GM21737 (cell line): ENCODE measurements at regions not wholly inside any gene's neighbourhood (a gene's known extent, or its start where the extent isn't known, plus 50 kb on each side); places are given as distances from the start of the nearest gene placed in this dataset.

ENCODE experiments used
- ATAC-seq: cut with Tn5 transposase; IDR thresholded peaks from one replicate; pipeline ENCODE4 v1.9.1; 2021; ENCODE audit warnings: mild to moderate bottlenecking, moderate library complexity; ENCODE audit not compliant: unreplicated experiment

DNA sequence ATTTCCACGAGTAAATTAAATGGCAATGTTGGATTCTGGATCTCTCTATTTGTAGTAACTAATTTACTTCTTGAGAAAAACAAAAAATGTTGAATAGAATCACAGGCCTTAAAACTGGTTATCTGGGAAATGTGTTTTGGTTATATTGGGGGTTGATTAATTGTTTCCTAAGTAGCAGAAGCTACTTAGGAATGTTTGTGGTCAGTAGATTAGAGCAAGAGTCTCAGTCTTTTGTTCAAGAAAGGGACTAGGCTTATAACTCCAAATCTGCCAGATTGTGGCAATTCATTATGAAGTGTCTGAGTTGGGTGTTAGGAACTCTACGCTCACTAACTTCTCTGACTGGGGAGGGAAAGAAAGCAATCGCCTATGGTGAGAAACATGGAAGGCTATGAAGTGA, 244.3 kb upstream of the PHYHIPL start:
- no peak for ATAC-seq

DNA sequence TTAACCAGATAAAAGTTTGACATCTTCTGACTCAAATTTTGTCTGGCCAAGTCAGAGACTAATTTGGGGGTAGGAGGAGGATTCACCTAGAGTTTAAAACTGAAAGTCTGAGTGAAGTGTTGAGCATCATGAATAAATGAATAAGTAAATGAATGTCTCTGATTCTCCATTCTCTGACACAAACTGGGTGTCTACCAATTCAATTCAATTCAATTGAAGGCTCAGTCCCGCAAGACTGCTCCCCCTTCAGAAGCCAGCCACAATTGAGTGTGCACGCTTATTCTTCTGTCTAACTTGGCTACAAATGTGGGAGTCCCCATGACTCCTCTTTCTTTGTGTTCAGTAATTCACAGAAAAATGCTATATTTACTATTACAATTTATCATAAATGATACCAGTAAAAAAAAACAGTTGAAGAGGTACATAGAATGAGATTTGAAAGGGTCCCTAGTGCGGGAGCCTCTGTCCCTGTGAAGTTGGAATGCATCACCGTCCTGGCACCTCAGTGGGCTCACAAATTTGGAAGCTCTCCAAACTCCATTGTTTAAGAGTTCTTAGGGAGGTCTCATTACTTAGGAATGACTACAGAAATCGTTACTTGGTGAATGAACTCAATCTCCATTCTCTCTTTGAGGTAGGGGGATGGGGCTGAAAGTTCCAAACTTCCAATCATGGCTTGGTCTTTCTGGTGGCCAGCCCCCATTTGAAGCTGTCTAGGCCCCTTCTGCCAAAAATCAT, 243.7 kb upstream of the PHYHIPL start:
- no peak for ATAC-seq

DNA sequence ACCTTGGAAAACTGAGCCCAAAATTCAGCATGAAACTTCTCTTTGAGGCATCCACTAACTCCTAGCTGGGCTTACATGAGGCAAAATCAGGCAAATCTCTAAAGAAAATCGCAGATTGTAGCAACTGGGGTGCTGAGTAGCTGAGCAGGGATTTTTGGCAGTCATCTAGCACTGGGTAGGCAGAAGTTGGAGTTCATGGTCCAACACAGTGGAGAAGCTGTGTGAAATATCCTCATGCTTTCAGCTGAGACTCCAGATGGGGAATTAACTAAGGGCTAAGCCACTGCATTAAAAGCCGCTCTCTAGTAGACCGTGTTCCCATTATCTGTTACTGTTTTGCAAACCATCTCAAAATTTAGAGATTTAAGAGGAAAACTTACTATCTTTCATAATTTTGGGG, 240.1 kb upstream of the PHYHIPL start:
- no peak for ATAC-seq

DNA sequence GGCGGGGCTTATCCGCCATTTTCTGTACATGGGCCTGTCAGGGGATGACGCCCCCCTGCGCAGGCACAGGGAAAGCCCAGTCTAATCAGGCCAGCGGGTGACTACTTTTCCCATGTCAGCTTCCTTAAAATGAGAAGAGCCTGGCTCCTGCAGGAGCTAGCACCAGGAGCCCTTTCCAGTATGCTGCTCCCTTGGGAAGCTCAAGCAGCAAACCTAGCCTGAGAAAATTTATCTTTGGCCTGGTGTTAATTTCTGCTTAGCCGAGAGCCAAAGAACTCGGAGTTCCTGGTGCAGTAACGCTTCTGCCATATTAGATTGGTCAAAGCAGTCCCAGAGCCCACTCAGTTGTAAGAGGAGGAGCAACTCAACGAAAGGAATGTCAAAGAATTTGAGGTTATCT, 239.0 kb upstream of the PHYHIPL start:
- no peak for ATAC-seq

DNA sequence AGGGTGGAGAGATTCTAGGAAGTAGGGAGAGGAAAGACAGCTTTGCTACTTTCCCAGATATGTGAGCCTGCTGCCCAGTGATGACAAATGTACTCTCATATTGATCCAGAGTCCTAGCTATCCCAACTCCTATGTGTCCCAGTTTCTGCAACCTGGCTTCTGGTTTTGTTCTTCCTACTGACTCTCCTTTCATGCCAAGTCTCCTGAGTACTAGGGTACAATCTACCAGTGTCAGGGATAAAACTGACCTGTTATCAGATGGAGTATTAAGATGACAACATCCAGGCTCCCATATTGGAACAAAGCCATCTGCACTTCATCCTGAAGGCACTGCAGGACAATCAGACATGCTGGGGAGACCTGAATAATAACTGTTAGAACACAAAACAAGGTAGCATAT, 233.7 kb upstream of the PHYHIPL start:
- ATAC-seq: no peak

DNA sequence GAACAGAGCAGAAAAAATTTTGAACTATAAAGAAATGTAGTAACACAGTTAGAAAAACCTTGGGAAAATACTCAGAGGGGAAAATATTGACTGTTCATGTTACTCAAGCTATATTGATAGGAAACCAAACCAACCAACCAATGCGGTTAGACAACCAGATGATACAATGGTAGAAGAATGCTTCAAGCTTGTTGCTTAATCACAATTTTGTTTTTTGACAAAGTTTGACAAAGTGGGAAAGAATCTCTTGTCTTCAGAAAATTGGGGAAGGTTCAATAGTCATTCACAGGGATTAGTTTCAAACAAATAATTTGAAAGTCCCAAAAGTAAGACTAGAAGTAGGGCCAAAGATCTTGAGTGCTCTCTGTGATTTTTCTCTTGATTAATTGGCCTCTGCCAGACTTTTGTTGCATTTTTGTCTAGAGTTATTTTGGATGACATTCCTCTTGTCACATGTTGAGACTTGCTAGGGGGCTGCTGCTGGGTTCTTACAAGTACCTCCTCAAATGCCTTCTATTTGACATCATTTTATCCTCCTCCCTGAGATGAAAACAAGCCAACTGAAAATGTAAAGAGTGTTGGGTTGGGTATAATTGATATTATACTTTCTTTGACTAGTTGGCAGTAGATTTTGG, 233.1 kb upstream of the PHYHIPL start:
- no peak for ATAC-seq

DNA sequence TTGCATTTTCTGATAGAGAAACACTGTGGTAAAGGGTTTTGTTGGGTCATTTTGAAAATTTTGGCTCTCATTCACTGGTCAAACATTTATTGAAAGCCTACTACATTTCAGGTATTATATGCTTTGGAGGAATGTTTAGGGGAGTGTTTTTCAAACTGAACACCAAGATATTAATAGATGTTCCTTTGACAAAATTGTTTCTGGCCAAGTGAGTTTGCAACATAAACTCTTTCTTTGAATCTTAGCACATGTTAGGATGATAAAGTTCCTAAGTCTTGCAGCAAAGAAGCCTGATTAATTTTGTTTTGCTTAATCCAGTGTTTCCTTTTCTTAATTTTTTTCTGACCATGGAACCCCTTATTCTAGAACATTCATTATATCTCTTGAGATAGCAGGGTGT, 232.5 kb upstream of the PHYHIPL start:
- no peak for ATAC-seq

DNA sequence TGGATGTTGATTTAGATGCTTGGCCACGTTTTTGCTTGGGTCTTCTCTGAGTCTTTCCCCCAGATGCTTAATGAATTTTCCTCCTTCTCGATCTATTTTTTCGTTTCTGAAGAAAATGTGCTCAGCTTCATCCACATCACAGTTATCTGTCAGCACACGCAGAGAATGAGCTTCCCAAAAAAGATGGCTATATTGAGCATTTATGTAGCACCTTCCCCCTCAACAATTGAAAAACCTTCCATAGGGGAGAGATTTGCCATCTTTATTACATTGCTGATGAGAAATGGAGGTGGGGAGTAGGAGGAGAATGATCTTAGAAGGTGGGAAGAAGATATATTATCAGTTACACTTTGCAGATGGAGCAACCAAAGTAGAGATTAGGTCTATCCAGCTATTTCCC, 228.1 kb upstream of the PHYHIPL start:
- ATAC-seq: no peak

DNA sequence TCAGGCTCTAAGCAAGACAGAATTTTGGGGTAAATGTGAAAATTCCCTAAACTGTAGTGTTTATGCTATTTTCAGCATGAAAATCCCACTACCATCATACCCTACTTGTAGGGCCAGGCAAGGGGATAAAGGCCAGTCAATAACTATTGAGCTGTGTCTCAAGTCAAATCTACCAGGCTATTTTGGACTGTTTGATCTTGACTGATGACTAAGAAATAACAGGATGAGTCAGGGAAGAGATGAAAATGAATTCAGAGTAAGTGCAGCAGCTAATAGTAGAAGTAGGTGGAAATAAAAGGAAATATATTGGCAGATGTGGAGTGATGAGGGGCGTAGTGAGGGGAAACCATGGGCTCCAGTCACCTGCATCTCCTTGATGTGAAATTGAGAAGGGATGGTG, 225.8 kb upstream of the PHYHIPL start:
- no peak for ATAC-seq

DNA sequence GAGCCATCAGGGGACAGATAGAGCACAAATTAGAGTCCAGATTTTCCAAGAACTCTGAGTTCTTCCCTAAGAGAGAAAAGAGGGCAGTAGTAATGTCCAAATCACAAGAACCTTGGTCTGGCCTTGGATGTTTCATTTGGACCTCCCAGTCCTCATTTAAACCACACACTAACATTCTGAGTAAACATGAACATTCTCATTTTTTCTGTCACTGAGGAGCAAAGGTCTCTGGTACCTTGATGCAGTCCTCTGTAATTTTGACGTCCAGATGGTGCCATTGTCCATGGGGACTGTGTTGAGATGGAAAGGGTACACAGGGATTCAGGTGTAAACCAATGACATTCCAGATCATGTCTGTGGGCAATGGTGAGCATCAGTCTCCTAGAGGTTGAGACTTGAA, 225.4 kb upstream of the PHYHIPL start:
- ATAC-seq: no peak

DNA sequence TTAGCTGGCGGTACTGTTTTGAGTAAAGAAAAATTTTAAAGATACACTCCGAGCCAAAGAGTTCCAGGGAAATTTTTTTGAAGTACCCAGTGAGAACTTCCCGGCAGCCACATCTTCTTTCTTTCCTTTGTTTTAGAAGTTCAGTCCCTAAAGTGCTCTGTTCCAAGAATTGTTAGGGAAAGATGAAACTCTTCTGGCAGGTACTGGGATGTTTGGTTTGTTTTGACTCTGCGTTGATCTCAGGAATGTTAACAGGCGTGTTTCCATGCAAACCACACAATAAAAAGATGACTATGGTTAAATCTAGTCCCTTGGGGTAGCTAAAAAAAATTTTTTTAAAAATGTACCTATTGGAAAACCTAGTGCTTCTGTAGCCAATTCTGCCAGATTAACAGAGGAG, 224.7 kb upstream of the PHYHIPL start:
- ATAC-seq: no peak

DNA sequence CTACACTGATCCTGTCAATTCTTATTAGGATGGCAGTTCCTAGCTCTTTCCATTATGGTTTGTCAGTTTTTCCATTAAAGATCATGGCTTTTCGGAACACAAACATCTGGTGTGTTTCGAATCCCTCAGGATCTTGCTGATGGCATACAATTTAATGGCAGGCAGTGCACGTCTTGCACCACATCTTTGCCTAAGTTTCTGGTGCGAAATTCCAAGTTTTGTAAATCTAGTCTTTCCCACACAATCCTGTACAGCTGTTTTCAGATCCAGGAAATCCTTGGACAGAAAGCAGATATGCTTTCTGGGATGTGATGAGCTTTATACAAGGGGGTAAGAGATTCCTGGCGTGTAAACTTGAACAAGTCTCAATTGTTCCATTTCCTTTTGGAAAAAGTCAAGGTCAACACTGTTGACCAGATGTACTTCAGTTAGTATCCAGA, 224.3 kb upstream of the PHYHIPL start:
- ATAC-seq: no peak

DNA sequence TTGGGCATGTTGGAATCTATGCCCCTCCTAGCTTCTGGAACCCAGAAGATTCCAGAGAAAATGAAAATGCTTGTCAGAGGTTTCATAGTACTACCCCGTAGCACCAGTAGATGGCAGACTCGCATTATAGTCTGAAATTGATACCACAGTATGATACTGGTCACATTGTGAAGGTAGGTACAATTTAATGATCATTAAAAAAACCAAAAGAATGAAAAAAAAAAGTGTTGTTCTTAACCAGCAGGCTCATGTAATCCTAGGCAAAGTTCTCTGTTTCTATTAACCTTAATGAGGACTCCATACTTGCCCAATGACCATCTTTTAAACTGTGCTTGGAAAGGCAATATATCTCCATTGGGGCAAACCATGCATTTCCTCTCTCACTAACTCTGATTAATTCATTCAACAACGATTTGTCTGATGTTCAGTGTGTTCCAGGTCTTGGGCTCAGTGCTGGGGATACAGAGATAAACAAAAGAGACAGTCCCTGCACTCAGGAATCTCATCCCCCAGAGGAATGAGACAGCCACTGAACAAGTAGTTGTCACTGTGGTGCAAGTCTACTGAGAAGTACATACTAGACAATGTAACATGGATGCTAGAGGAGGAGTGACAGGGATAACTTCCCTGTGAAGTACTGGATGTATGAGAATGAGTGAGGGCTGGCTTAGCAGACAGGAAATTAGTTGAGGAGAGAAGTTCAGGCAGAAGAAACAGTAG, 223.5 kb upstream of the PHYHIPL start:
- ATAC-seq: peak; percentile 57

DNA sequence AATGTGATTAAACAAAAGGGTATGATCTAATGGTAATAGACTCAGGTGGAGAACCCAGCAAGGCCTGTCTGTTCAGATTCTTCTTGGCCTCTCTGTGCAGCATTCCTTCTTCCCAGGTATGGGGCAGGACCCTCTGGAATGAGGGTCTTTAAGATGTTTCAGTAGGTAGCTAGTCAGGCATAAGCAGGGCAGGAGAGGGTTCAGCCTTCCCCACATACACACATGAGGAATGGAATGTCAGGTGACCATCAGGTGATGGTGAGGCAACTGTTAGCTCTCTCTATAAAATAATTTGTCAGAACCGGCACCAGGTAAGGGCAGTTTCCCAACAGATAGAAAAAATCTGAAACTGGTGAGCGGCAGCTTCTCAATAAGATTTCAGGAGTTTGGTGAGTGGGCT, 222.3 kb upstream of the PHYHIPL start:
- no peak for ATAC-seq

DNA sequence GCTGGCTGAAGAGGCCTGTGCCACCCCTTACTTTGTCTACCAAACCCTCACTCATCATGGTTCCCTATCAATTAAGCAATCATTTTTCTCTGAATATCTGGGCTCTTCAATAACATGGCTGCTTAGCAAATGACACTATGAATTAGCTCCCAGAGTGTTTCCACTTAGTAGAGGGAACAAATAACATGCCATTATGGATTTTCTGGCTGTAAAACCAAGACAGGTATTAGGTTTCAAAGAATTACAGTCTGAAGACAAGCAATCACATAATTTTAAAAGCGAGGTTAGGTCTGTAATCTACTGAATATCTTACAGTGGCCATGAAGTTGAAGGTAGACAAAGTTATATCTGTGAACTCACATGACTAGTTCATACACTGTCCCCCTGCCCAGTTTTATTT, 220.8 kb upstream of the PHYHIPL start:
- no peak for ATAC-seq

DNA sequence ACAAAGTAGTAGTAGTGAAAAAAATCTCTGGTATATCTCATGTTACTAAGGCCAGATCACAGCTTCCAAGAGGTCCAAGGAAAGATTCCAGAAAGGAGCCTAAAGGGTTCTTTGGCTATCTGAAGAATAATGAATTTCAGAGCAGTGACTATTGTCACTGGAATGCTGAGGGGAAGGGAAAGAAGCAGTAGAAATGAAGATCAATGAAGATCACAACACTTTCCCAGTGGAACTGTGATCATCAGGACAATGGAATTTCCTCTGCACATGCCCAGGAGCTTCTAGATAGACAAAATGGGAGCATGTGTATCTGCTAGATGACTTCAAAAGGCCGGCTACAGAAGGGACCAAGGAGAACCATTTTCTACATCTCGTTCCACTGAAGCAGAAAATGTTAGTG, 219.5 kb upstream of the PHYHIPL start:
- no peak for ATAC-seq

DNA sequence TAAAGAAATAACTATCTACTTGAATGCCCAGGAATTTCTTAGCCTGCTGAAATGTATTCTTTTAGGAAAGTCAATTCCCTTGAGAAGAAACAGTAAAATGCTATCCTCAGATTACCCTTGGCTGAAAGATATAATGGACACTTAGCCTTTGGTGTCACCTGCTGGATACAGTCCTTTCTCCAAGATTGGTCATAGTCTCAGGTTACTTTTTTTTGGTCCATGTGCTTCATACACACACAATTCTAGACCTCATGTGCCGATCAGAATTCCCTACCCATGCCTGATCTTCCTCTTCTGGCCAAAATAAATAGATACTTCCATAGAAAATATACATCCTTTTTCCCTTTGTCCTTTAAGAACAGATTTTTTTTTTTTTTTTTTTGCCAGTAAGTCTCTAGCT, 218.9 kb upstream of the PHYHIPL start:
- no peak for ATAC-seq

DNA sequence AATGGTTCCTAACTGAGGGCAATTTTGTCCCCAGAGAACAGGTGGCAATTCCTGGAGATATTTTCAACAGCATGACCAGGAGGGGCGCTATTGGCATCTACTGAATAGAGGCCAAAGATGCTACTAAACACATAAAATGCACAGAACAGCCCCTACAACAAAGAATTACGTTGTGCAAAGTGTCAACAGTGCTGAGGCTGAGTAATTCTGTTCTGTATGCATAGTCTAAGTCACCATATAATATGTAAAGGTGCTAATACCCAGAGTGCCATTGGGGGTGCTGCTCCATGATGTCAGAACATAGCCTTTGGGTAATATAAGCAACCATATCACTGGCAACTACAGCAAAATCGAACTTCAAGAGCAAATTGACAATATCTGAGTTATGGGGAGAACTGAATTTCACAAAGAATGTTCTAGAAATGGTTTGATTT, 213.3 kb upstream of the PHYHIPL start:
- ATAC-seq: no peak

DNA sequence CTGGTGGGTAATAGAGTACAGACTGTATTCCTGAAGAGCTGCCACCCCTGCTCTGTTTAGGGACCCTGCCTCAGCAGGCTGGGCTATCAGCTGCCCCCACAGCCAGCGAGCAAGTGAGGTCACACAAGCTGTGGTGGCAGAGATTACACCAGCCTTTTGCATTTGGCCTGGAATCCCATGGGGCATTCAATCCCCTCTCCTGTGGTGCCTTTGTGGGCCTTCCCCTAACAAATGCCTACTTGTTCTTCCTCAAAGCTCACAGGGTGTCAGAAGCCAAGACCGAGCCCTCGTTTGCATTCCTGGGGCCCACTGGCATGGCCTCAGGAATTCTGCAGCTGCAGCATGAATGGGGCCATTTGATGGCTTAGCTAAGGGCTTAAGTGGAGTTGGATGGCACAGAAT, 212.7 kb upstream of the PHYHIPL start:
- ATAC-seq: no peak

DNA sequence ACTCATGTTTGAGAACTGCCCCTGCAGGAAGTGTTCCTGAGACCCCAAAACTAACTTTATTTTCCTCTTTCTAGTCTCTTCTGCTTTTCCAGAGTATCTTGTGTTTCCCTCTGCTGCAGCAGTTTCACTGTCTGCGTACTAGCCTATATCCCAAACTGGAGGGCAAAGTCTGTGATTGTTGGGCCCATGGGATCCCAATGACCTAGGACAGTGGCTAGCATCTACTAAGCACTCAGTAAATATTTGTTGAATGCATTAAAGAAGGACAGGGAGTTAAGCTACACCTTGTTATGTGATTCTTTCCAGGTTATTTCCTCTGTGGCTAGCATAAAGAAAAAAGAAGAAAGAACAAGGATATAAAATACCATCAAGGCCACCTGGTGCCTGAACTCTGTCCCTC, 210.6 kb upstream of the PHYHIPL start:
- ATAC-seq: no peak

DNA sequence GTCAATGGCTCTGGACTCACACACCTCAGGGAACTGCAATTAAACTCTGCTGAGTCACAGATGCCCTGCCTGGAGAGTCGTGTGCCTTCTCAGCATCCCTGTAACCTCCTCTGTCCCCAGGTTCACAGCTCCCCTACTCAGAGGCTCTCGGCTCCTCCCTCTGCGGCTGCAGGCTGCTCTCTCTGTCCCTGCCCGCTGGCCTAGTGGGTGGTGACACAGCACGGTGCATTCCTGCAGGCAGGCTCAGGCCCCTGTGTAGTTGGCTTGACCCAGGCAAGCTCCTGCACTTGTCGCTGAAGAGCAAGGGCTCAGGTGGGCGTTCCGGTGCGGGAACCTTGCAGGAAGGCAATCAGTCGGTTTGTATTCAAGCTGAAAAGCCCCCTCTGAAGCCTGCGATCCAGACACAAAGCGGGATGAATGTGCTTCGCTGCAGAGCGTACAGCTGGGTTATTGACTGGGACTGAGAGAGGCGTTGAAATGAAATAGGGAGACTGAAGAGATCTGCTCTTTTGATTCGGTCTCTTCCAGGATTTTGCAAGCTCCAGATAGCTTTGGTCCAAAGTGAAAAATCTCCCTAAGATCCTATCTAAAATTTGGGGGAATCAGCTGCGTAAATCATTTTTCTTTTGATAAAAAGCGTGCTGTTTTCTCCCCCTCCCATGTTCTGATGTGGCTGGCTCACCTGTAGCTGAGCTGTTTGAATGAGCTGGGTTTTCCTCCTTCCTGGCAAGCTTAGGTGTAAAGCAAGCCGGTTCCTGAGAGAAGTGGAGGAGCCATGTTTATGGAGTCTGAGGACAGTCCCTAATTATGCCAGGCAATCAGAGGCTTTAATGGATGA, 208.7 kb upstream of the PHYHIPL start:
- ATAC-seq: no peak
